ENCODE measurements at regions not wholly inside any gene's neighbourhood (a gene's known extent, or its start where the extent isn't known, plus 50 kb on each side); places are given as distances from the start of the nearest gene placed in this dataset.

GRCh38 chr5:82551192-82551591 is 273.0 kb upstream of the RPS23 start (continued):
- TF ChIP-seq ZNF687 (IDR thresholded peaks at IDR 0.05), result no peak
- no peak for TF ChIP-seq MTA2 (IDR thresholded peaks at IDR 0.05; ENCODE audit: low read depth)
- TF ChIP-seq RAD21 (IDR thresholded peaks at IDR 0.05; ENCODE audit: insufficient read depth, low read depth, low read length), result no peak
- no peak for TF ChIP-seq MEF2B (IDR thresholded peaks at IDR 0.05; ENCODE audit: partially characterized antibody, poor library complexity, severe bottlenecking)
- TF ChIP-seq SPI1 (IDR thresholded peaks at IDR 0.05; ENCODE audit: borderline replicate concordance, insufficient read depth, low read depth, low read length), result no peak
- no peak for TF ChIP-seq PAX5 (IDR thresholded peaks at IDR 0.05; ENCODE audit: borderline replicate concordance, low read depth, low read length)
- no peak for TF ChIP-seq BRCA1 (IDR thresholded peaks at IDR 0.05; ENCODE audit: low read depth, low read length)
- no peak for TF ChIP-seq YBX1 (IDR thresholded peaks at IDR 0.05)
- no peak for TF ChIP-seq ATF2 (IDR thresholded peaks at IDR 0.05; ENCODE audit: low read length)
- TF ChIP-seq RUNX3 (IDR thresholded peaks at IDR 0.05; ENCODE audit: low read length), result no peak
- TF ChIP-seq WRNIP1 (IDR thresholded peaks at IDR 0.05; ENCODE audit: borderline replicate concordance, low read depth, low read length), result no peak

Measured in GM12878 (cell line).